HL-60 (cell line): ENCODE measurements at regions not wholly inside any gene's neighbourhood (a gene's known extent, or its start where the extent isn't known, plus 50 kb on each side); places are given as distances from the start of the nearest gene placed in this dataset.

Experiments
- DNase-seq, 2 experiments: peaks; one replicate each; pipeline ENCODE4 v3.0.0-alpha.2; 2010 to 2020; ENCODE audit warnings: low read depth in 1 of 2, low spot score in 1 of 2
- H3K27ac ChIP-seq: fragments of 250-450 bp; sonication (Bioruptor Pico); replicated peaks from 2 replicates; pipeline ENCODE4 v1.5.1; 2020; ENCODE audit warnings: mild to moderate bottlenecking, moderate library complexity
- H3K27me3 ChIP-seq: fragments of 250-450 bp; sonication (Bioruptor Pico); 2 replicates; pipeline ENCODE4 v1.5.1; 2021; ENCODE audit warnings: mild to moderate bottlenecking, moderate library complexity; ENCODE audit not compliant: insufficient read depth, poor library complexity, severe bottlenecking
- H3K4me3 ChIP-seq: replicated peaks from 2 replicates; pipeline ENCODE4 v1.5.1; 2011; ENCODE audit warnings: mild to moderate bottlenecking, control low read depth, low read length; ENCODE audit not compliant: insufficient read depth
- GABPA ChIP-seq: IDR thresholded peaks from 2 replicates; pipeline ENCODE4 v1.6.1; 2012; ENCODE audit warnings: low read depth
- POLR2AphosphoS5 ChIP-seq: IDR thresholded peaks from 2 replicates; pipeline ENCODE4 v1.6.1; 2012; ENCODE audit warnings: low read depth
- SPI1 ChIP-seq: IDR thresholded peaks from 2 replicates; pipeline ENCODE4 v1.6.1; 2012; ENCODE audit warnings: low read depth, mild to moderate bottlenecking, borderline replicate concordance
- TF ChIP-seq, protein P1 (sequence below): IDR thresholded peaks from one replicate; pipeline ENCODE4 v1.5.1; 2011; ENCODE audit warnings: low read length, control low read depth, inconsistent platforms; ENCODE audit not compliant: insufficient read depth
- TF ChIP-seq, protein P2 (sequence below): IDR thresholded peaks from 2 replicates; pipeline ENCODE4 v1.6.1; 2012; ENCODE audit warnings: low read depth; ENCODE audit not compliant: insufficient replicate concordance

DNA sequence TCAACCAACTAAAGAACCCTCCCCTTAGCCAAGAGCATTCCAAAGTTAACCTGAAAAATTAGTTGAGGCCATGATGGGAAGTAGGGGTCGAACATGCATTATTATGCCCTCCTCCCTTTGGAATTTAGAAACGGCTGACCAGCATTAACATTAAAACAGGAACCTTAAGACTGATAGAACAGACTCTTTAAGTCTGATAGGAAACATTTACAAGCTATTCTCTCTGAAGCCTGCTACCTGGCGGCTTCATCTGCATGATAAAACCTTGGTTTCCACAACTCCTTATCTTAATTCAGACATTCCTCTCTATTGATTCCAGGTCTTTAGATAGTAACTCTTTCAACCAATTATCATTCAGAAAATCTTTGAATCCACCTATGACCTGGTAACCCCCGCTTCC, 331.0 kb downstream of the CGGBP1 start:
- H3K27ac ChIP-seq = no peak overlapping the region

DNA sequence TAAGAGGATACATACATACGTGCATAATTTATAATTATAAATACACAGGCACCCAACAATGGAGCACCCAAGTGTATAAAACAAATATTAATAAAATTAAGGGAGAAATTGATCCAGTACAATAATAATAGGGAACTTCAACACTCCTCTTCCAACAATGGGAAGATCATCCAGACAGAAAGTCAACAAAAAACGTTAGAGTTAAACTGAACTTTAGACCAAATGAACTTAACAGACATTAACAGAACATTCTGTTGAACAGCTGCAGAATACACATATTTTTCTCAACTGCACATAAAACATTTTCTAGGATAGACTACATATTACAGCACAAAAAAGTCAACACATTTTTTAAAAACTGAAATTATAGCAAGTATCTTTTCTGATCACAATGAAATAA, 339.7 kb downstream of the CGGBP1 start:
- TF ChIP-seq GABPA (no peak), SPI1 (no peak), POLR2AphosphoS5 (no peak)
- TF ChIP-seq, protein P1, sequence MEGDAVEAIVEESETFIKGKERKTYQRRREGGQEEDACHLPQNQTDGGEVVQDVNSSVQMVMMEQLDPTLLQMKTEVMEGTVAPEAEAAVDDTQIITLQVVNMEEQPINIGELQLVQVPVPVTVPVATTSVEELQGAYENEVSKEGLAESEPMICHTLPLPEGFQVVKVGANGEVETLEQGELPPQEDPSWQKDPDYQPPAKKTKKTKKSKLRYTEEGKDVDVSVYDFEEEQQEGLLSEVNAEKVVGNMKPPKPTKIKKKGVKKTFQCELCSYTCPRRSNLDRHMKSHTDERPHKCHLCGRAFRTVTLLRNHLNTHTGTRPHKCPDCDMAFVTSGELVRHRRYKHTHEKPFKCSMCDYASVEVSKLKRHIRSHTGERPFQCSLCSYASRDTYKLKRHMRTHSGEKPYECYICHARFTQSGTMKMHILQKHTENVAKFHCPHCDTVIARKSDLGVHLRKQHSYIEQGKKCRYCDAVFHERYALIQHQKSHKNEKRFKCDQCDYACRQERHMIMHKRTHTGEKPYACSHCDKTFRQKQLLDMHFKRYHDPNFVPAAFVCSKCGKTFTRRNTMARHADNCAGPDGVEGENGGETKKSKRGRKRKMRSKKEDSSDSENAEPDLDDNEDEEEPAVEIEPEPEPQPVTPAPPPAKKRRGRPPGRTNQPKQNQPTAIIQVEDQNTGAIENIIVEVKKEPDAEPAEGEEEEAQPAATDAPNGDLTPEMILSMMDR = no peak
- TF ChIP-seq, protein P2, sequence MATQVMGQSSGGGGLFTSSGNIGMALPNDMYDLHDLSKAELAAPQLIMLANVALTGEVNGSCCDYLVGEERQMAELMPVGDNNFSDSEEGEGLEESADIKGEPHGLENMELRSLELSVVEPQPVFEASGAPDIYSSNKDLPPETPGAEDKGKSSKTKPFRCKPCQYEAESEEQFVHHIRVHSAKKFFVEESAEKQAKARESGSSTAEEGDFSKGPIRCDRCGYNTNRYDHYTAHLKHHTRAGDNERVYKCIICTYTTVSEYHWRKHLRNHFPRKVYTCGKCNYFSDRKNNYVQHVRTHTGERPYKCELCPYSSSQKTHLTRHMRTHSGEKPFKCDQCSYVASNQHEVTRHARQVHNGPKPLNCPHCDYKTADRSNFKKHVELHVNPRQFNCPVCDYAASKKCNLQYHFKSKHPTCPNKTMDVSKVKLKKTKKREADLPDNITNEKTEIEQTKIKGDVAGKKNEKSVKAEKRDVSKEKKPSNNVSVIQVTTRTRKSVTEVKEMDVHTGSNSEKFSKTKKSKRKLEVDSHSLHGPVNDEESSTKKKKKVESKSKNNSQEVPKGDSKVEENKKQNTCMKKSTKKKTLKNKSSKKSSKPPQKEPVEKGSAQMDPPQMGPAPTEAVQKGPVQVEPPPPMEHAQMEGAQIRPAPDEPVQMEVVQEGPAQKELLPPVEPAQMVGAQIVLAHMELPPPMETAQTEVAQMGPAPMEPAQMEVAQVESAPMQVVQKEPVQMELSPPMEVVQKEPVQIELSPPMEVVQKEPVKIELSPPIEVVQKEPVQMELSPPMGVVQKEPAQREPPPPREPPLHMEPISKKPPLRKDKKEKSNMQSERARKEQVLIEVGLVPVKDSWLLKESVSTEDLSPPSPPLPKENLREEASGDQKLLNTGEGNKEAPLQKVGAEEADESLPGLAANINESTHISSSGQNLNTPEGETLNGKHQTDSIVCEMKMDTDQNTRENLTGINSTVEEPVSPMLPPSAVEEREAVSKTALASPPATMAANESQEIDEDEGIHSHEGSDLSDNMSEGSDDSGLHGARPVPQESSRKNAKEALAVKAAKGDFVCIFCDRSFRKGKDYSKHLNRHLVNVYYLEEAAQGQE = no peak
- no peaks in the 10 kb centered on the region for H3K27me3 ChIP-seq
- no peak for DNase-seq

More for the DNA sequence above, 331.0 kb downstream of the CGGBP1 start:
- TF ChIP-seq, protein P1 = no peak
- no peak for TF ChIP-seq GABPA
- no peak overlapping the region for H3K4me3 ChIP-seq
- DNase-seq = no peak
- H3K27me3 ChIP-seq = no peaks in the 10 kb centered on the region

DNA sequence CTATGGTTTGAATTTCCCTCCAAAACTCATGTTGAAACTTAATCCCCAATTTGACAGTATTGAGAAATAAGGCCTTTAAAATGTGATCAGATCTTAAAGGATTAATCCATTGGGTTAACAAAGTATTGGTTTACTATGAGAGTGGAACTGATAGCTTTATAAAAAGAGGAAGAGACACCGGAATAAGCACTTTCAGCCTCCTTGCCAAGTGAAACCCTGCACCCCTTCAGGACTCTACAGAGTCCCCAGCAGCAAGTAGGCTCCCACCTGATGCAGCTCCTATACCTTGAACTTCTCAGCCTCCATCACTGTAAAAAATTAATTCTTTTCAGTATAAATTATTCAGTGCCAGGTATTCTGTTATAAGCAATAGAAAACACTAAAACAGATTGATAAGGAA, 348.3 kb downstream of the CGGBP1 start:
- TF ChIP-seq SPI1 = no peak
- TF ChIP-seq, protein P1 = no peak
- no peak for TF ChIP-seq GABPA
- TF ChIP-seq, protein P2 = no peak
- no peak for TF ChIP-seq POLR2AphosphoS5
- Histone ChIP-seq H3K27ac (no peak overlapping the region), H3K27me3 (no peaks in the 10 kb centered on the region), H3K4me3 (no peak overlapping the region)
- DNase-seq = no peak

More for the DNA sequence above, 339.7 kb downstream of the CGGBP1 start:
- Histone ChIP-seq H3K27ac (no peak overlapping the region), H3K4me3 (no peak overlapping the region)

DNA sequence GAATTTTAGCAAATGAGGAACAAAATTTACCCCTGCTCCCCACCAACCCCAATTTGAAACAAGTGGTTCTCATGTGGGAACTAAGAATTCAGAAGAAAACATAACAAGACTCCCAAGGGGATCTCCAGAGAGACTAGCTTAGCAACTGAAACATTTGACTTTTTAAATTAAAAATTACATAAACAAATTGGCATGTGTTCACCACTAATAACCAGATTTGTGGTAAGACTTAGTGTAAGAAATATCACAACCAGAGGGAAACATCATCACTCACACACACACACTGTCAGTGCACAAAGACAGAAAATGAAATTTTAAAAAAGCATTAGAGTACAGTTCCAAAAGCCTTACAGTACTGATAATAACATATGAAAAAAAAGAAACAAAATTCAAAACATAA, 348.8 kb downstream of the CGGBP1 start:
- H3K27me3 ChIP-seq = no peaks in the 10 kb centered on the region
- no peak for DNase-seq
- no peak overlapping the region for H3K4me3 ChIP-seq
- TF ChIP-seq POLR2AphosphoS5 (no peak), GABPA (no peak), SPI1 (no peak)
- TF ChIP-seq, protein P2 = no peak
- TF ChIP-seq, protein P1 = no peak
- no peak overlapping the region for H3K27ac ChIP-seq
